ENCODE measurements at regions not wholly inside any gene's neighbourhood (a gene's known extent, or its start where the extent isn't known, plus 50 kb on each side); places are given as distances from the start of the nearest gene placed in this dataset.

GRCh38 chr2:147137711-147138110 lies 707.1 kb upstream of the ACVR2A start:
- TF ChIP-seq ISL1 (CRISPR knock-in tag; IDR thresholded peaks at IDR 0.05) (no peak), CREB5 (CRISPR knock-in tag; IDR thresholded peaks at IDR 0.05; ENCODE audit: low read depth) (no peak), GLIS3 (CRISPR knock-in tag; IDR thresholded peaks at IDR 0.05) (no peak), CSRNP3 (CRISPR knock-in tag; IDR thresholded peaks at IDR 0.05) (no peak), PPARA (CRISPR knock-in tag; IDR thresholded peaks at IDR 0.05; ENCODE audit: borderline replicate concordance) (no peak), ARNTL (CRISPR knock-in tag; IDR thresholded peaks at IDR 0.05; ENCODE audit: borderline replicate concordance, low read depth) (no peak), RARB (CRISPR knock-in tag; IDR thresholded peaks at IDR 0.05) (no peak), ESRRG (CRISPR knock-in tag; IDR thresholded peaks at IDR 0.05) (no peak), OSR1 (CRISPR knock-in tag; IDR thresholded peaks at IDR 0.05) (no peak), TSHZ2 (CRISPR knock-in tag; IDR thresholded peaks at IDR 0.05) (no peak), TOX (CRISPR knock-in tag; IDR thresholded peaks at IDR 0.05; ENCODE audit: borderline replicate concordance) (no peak), ZNF70 (CRISPR knock-in tag; IDR thresholded peaks at IDR 0.05) (no peak)

GRCh38 chr2:147135376-147135775 lies 709.5 kb upstream of the ACVR2A start:
- TF ChIP-seq TCF4 (CRISPR knock-in tag; IDR thresholded peaks at IDR 0.05; ENCODE audit: borderline replicate concordance) (no peak), TSHZ2 (CRISPR knock-in tag; IDR thresholded peaks at IDR 0.05) (no peak), ZC3H10 (CRISPR knock-in tag; IDR thresholded peaks at IDR 0.05) (no peak), RARB (CRISPR knock-in tag; IDR thresholded peaks at IDR 0.05) (no peak), ZNF70 (CRISPR knock-in tag; IDR thresholded peaks at IDR 0.05) (no peak), ARNTL (CRISPR knock-in tag; IDR thresholded peaks at IDR 0.05; ENCODE audit: borderline replicate concordance, low read depth) (no peak), GLIS3 (CRISPR knock-in tag; IDR thresholded peaks at IDR 0.05) (no peak), SNAI2 (CRISPR knock-in tag; IDR thresholded peaks at IDR 0.05) (no peak), CSDC2 (CRISPR knock-in tag; IDR thresholded peaks at IDR 0.05) (no peak), ESRRG (CRISPR knock-in tag; IDR thresholded peaks at IDR 0.05) (no peak), POU6F1 (CRISPR knock-in tag; IDR thresholded peaks at IDR 0.05; ENCODE audit: borderline replicate concordance, low read depth) (no peak), PATZ1 (CRISPR knock-in tag; IDR thresholded peaks at IDR 0.05; ENCODE audit: borderline replicate concordance) (no peak), BACH2 (CRISPR knock-in tag; IDR thresholded peaks at IDR 0.05; ENCODE audit: borderline replicate concordance) (no peak), ZNF565 (CRISPR knock-in tag; conservative IDR thresholded peaks at IDR 0.05; ENCODE audit: low read depth) (no peak), ZNF8 (CRISPR knock-in tag; IDR thresholded peaks at IDR 0.05) (no peak), ZFP30 (CRISPR knock-in tag; IDR thresholded peaks at IDR 0.05) (no peak), TOX (CRISPR knock-in tag; IDR thresholded peaks at IDR 0.05; ENCODE audit: borderline replicate concordance) (no peak), ISL1 (CRISPR knock-in tag; IDR thresholded peaks at IDR 0.05) (no peak), PPARA (CRISPR knock-in tag; IDR thresholded peaks at IDR 0.05; ENCODE audit: borderline replicate concordance) (no peak), CREB5 (CRISPR knock-in tag; IDR thresholded peaks at IDR 0.05; ENCODE audit: low read depth) (no peak)
- ATAC-seq: no peak

More at GRCh38 chr2:147137711-147138110, 707.1 kb upstream of the ACVR2A start:
- ATAC-seq: no peak
